Gastrocnemius medialis (tissue), 4 donors: ENCODE measurements at regions not wholly inside any gene's neighbourhood (a gene's known extent, or its start where the extent isn't known, plus 50 kb on each side); places are given as distances from the start of the nearest gene placed in this dataset.

ENCODE experiments used
- ATAC-seq, 2 donors: fragments of 150-250 bp; one replicate each; pipeline ENCODE4 v1.9.1; 2016
- DNase-seq, 2 donors: peaks; one replicate each; pipeline ENCODE4 v3.0.0-alpha.2; 2019
- H3K27ac ChIP-seq, 4 donors: fragments of 200-600 bp; sonication (generic); 1 replicate in 1 of 4; 2 replicates in 3 of 4; pipeline ENCODE4 v1.5.1; 2016 to 2018; ENCODE audit warnings: mild to moderate bottlenecking in 2 of 4, moderate library complexity in 1 of 4
- H3K27me3 ChIP-seq, 3 donors: fragments of 200-600 bp; sonication (generic) in 2 of 3; 1 replicate in 1 of 3; 2 replicates in 2 of 3; pipeline versions ENCODE4 v1.5.1 to v1.6.0; 2016 to 2019; ENCODE audit warnings: mild to moderate bottlenecking in 1 of 3, moderate library complexity in 1 of 3
- H3K36me3 ChIP-seq, 2 donors: fragments of 200-600 bp; sonication (generic) in 1 of 2; one replicate each; pipeline ENCODE4 v1.5.1; 2017 to 2018
- H3K4me1 ChIP-seq, 2 donors: fragments of 200-600 bp; sonication (generic) in 1 of 2; one replicate each; pipeline ENCODE4 v1.5.1; 2016 to 2017; ENCODE audit warnings: mild to moderate bottlenecking in 2 of 2
- H3K4me3 ChIP-seq, 4 donors: fragments of 200-600 bp; sonication (generic) in 3 of 4; 1 replicate in 1 of 4; 2 replicates in 3 of 4; pipeline ENCODE4 v1.5.1; 2016 to 2019; ENCODE audit warnings: mild to moderate bottlenecking in 2 of 4
- H3K9me3 ChIP-seq, 3 donors: fragments of 200-600 bp; sonication (generic) in 2 of 3; 1 replicate in 1 of 3; 2 replicates in 2 of 3; pipeline ENCODE4 v1.5.1; 2016 to 2019
- POLR2A ChIP-seq, 2 donors: fragments of 450-650 bp; IDR thresholded peaks; one replicate each; pipeline ENCODE4 v1.6.1; 2017; ENCODE audit warnings: antibody characterized with exemption in 2 of 2, mild to moderate bottlenecking in 2 of 2, moderate library complexity in 2 of 2
- in situ Hi-C, 4 donors: fragments of 200-750 bp; cut with MboI; loops; one replicate each; pipeline versions ENCODE4 v1.15.0 to v1.8.0; 2017; ENCODE audit warnings: low sequenced_read_pairs in 4 of 4
- intact Hi-C: fragments of 100-400 bp; cut with DNase I; formaldehyde crosslinking; loops from one replicate; pipeline ENCODE4 v1.15.1; 2023; ENCODE audit warnings: low total_unique reads
- TF ChIP-seq, protein P1 (sequence below), 5 experiments: fragments of 450-650 bp in 3 of 5; fragments of 200-600 bp in 2 of 5; sonication (generic) in 2 of 5; IDR thresholded peaks in 4 of 5; conservative IDR thresholded peaks in 1 of 5; 1 replicate in 4 of 5; 2 replicates in 1 of 5; pipeline ENCODE4 v1.5.1; 2016 to 2019; ENCODE audit warnings: antibody characterized with exemption in 5 of 5, mild to moderate bottlenecking in 3 of 5, moderate library complexity in 3 of 5

GRCh38 chr1:188877668-188878067 is 1600.0 kb downstream of the BRINP3 start:
- TF ChIP-seq POLR2A (IDR thresholded peaks at IDR 0.05) = no peak
- TF ChIP-seq, protein P1, sequence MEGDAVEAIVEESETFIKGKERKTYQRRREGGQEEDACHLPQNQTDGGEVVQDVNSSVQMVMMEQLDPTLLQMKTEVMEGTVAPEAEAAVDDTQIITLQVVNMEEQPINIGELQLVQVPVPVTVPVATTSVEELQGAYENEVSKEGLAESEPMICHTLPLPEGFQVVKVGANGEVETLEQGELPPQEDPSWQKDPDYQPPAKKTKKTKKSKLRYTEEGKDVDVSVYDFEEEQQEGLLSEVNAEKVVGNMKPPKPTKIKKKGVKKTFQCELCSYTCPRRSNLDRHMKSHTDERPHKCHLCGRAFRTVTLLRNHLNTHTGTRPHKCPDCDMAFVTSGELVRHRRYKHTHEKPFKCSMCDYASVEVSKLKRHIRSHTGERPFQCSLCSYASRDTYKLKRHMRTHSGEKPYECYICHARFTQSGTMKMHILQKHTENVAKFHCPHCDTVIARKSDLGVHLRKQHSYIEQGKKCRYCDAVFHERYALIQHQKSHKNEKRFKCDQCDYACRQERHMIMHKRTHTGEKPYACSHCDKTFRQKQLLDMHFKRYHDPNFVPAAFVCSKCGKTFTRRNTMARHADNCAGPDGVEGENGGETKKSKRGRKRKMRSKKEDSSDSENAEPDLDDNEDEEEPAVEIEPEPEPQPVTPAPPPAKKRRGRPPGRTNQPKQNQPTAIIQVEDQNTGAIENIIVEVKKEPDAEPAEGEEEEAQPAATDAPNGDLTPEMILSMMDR (IDR thresholded peaks at IDR 0.05 in 4 of 5, conservative IDR thresholded peaks at IDR 0.05 in 1 of 5) = no peak
- no peak overlapping the region for H3K27ac ChIP-seq
- in situ Hi-C loops (no loop called here), intact Hi-C loops (no loop called here)
- DNase-seq = no peak
- no peaks in the 10 kb centered on the region for H3K27me3 ChIP-seq
- H3K4me3 ChIP-seq = no peak overlapping the region
- no peaks in the 10 kb centered on the region for H3K9me3 ChIP-seq
- no peaks in the 10 kb centered on the region for H3K36me3 ChIP-seq
- H3K4me1 ChIP-seq = no peaks in the 10 kb centered on the region
- ATAC-seq = no peak

DNA sequence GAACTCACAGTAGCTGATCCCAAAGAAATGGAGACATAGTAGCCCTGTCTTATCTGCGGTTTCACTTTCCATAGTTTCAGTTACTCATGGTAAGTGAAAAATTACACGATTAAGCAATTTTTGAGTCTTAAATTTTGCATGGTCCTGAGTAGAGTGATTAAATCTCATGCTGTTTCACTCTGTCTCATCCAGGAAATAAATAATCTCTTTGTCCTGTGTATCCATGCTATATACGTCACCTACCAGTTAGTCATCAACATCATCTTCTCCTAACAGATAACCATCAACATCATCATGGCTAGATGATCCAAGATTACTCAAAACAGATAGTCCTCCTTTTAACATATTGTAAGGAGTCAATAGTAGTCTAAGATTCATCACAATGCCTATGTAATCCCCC is 1589.3 kb downstream of the BRINP3 start:
- Histone ChIP-seq H3K27me3 (no peaks in the 10 kb centered on the region), H3K9me3 (no peaks in the 10 kb centered on the region), H3K4me3 (no peak overlapping the region), H3K36me3 (no peaks in the 10 kb centered on the region), H3K4me1 (no peaks in the 10 kb centered on the region), H3K27ac (no peak overlapping the region)
- in situ Hi-C loops = no loop called here
- intact Hi-C loops = no loop called here
- no peak for DNase-seq
- no peak for TF ChIP-seq POLR2A (IDR thresholded peaks at IDR 0.05)
- TF ChIP-seq, protein P1 (IDR thresholded peaks at IDR 0.05 in 4 of 5, conservative IDR thresholded peaks at IDR 0.05 in 1 of 5) = no peak
- no peak for ATAC-seq

DNA sequence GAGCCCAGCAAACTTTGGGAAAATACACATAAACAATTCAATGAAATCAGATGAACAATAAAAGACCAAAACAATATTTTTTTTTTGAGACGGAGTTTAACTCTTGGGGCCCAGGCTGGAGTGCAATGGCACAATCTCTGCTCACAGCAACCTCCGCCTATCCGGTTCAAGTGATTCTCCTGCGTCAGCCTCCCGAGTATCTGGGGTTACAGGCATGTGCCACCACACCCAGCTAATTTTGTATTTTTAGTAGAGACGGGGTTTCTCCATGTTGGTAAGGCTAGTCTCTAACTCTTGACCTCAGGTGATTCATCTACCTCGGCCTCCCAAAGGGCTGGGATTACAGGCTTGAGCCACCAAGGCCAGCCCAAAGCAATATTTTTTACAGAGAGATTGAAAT is 1588.5 kb downstream of the BRINP3 start:
- DNase-seq (no peak), ATAC-seq (no peak)
- H3K4me3 ChIP-seq = no peak overlapping the region
- intact Hi-C loops = no loop called here
- no peaks in the 10 kb centered on the region for H3K4me1 ChIP-seq
- H3K27me3 ChIP-seq = no peaks in the 10 kb centered on the region
- no peak overlapping the region for H3K27ac ChIP-seq
- in situ Hi-C loops = no loop called here
- TF ChIP-seq POLR2A (IDR thresholded peaks at IDR 0.05) = no peak
- TF ChIP-seq, protein P1 (IDR thresholded peaks at IDR 0.05 in 4 of 5, conservative IDR thresholded peaks at IDR 0.05 in 1 of 5) = no peak
- no peaks in the 10 kb centered on the region for H3K9me3 ChIP-seq
- no peaks in the 10 kb centered on the region for H3K36me3 ChIP-seq

- ATAC-seq = no peak
- no peak overlapping the region for H3K27ac ChIP-seq
- in situ Hi-C loops = no loop called here
Measured at GRCh38 chr1:188891958-188892357, 1585.7 kb downstream of the BRINP3 start.

GRCh38 chr1:188895611-188896010 is 1582.1 kb downstream of the BRINP3 start:
- no peak for TF ChIP-seq POLR2A (IDR thresholded peaks at IDR 0.05)
- no peak overlapping the region for H3K4me3 ChIP-seq
- no peak for ATAC-seq
- no peaks in the 10 kb centered on the region for H3K9me3 ChIP-seq
- intact Hi-C loops (no loop called here), in situ Hi-C loops (no loop called here)
- no peaks in the 10 kb centered on the region for H3K4me1 ChIP-seq
- no peaks in the 10 kb centered on the region for H3K36me3 ChIP-seq
- H3K27me3 ChIP-seq = no peaks in the 10 kb centered on the region
- no peak overlapping the region for H3K27ac ChIP-seq
- no peak for DNase-seq

More at GRCh38 chr1:188891958-188892357, 1585.7 kb downstream of the BRINP3 start:
- no peaks in the 10 kb centered on the region for H3K9me3 ChIP-seq
- no peak overlapping the region for H3K4me3 ChIP-seq
- no peaks in the 10 kb centered on the region for H3K4me1 ChIP-seq
- TF ChIP-seq, protein P1 (IDR thresholded peaks at IDR 0.05 in 4 of 5, conservative IDR thresholded peaks at IDR 0.05 in 1 of 5) = no peak
- TF ChIP-seq POLR2A (IDR thresholded peaks at IDR 0.05) = no peak
- DNase-seq = no peak
- intact Hi-C loops = no loop called here
- H3K36me3 ChIP-seq = no peaks in the 10 kb centered on the region
- H3K27me3 ChIP-seq = no peaks in the 10 kb centered on the region
